ENCODE measurements at regions not wholly inside any gene's neighbourhood (a gene's known extent, or its start where the extent isn't known, plus 50 kb on each side); places are given as distances from the start of the nearest gene placed in this dataset.
"Not testable (repeated sequence)": the region's sequence is repeated elsewhere in the genome, so short reads cannot be mapped to it uniquely, and the experiment has no call there.

DNA sequence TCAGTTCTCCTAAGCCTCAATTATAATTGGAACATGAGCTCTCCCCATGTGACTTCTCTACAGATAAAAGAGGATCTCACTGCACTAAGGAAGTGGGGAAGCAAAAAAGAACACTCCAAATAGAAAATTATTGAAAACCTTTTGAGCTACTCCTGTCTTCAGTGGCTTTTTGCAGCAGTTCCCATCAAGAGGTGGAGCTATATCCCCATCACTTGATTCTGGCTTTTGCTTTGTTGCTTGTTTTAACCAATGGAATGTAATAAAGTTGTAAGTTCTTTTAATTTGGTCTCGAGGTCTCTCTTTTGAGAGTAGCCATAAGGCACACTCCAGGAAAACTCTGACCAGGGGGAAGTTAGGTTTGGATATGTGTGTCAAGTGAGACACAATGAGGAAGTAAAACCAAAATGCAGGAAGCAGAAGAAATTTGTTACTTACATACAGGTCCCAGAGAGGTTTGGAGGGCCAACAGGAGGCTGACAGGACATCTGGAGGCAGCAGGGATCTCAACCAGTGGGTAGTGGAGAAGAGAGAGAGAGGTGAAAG is 569.4 kb downstream of the HTR7 start:
- no peak for FAIRE-seq

DNA sequence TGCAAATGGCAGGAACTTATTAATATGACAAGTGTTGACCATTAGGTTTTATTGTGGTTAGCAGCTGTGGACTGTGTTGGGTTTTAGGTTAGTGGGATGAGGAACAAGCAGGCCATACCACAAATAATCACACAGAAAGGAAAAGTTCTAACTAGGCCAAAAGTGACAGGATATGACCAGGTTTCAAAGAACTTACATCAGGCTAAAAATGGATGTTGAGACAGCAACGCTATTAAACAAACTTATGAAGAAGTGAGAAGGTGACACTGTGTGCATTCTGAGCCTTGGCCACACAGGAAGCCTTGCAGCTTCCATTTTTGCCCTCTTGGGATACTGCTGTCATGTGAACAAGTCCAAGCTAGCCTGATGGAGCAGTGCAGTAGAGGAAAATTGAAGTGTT is 568.8 kb downstream of the HTR7 start:
- no peak for FAIRE-seq

DNA sequence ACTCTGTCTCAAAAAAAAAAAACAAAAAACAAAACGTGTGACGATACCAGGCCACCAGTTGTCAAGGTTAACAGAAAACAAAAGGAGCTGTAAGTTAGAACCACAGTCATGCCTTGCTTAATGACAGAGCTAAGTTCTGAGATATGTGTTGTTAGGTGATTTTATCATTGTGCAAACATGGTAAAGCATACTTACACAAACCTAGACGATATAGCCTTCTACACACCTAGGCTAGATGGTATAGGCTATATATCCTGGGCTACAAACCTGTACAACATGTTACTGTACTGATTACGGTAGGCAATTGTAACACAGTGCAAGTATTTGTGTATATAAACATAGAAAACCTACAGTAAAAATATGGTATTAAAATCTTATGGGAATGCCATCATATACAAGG is 564.2 kb downstream of the HTR7 start:
- no peak for FAIRE-seq

DNA sequence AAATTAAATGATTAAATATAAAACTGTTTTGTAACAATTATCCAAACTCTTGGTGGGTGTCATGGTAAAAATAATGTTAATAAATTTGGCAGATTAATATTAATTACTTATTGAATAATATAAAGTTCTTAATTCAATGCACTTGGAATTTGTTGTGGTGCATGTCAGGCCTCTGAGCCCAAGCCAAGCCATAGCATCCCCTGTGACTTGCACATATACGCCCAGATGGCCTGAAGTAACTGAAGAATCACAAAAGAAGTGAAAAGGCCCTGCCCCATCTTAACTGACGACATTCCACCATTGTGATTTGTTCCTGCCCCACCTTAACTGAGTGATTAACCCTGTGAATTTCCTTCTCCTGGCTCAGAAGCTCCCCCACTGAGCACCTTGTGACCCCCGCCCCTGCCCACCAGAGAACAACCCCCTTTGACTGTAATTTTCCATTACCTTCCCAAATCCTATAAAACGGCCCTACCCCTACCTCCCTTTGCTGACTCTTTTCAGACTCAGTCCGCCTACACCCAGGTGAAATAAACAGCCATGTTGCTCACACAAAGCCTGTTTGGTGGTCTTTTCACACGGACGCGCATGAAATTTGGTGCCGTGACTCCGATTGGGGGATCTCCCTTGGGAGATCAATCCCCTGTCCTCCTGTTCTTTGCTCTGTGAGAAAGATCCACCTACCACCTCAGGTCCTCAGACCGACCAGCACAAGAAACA is 562.9 kb downstream of the HTR7 start:
- FAIRE-seq: not testable (repeated sequence)

- FAIRE-seq: not testable (repeated sequence)
Observed at GRCh38 chr10:90302031-90302430, 555.8 kb downstream of the HTR7 start.

DNA sequence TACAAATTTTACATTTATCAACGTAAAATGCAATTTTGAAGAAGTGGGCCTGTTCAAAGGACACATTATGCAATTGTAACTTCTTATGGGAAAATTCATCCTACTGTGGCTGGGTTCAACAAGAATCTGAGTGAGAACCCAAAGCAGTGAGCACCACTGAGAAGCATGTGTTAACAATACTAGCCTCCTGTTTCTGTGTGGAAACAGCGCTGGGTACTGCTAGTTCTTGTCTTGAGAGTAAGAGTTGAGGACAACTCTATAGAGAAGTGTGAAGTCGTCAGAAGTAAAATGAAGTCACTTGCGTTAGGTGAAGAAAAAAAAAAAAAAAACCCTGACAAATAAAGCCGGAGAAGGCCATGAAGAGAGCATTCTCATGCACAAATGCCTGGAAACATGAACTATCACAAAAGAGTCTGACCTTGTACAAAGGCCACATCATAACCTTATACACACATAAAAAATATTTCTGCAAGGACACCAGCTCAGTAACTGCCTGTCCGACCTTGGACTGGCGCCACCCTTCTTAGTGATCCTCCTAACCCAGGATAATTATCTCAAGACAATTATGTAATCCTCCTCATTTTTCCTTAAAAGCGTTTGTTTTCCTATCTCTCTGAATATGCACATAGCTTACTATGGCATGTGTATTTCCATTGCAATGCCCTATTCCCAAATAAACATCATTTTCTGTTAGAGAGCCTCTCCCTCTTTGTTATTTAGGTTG is 554.9 kb downstream of the HTR7 start:
- no peak for FAIRE-seq

- FAIRE-seq: no peak
Observed at GRCh38 chr10:90304533-90304932, 553.3 kb downstream of the HTR7 start.

DNA sequence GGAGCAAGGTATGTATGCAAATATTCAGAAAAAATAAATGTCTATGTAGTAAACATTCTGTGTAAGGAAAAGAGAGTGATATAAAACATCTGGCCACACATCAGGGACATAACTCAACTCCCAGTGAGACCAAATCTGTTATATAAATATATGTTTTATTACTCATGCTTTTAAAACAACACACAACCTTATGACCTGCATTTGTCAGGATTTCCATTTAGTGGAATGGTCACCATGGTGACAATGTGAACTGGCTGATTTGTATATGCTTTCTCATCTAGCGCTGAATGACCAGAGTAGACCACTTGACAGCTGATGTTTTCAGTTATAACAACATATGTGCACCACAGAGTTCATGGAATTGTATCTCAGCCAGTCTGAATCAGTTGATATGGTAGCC is 551.7 kb downstream of the HTR7 start:
- FAIRE-seq: no peak

DNA sequence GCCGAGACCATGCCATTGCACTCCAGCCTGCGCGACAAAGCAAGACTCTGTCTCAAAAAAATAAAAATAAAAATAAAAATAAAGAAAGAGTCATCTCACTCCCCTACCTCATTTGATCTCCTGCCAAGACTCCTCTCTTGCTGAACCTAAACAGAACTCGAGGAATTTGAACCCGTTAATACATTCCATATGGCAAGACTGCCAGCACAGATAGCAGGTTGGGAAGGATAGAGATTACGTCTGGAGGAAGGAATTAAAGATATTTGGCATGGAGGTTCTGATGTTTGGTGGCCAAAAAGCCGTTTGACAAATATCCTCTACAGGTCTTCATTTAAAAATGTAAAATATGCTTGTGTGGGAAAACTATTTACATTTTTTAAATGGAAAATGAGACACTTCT is 549.6 kb downstream of the HTR7 start:
- FAIRE-seq: no peak

DNA sequence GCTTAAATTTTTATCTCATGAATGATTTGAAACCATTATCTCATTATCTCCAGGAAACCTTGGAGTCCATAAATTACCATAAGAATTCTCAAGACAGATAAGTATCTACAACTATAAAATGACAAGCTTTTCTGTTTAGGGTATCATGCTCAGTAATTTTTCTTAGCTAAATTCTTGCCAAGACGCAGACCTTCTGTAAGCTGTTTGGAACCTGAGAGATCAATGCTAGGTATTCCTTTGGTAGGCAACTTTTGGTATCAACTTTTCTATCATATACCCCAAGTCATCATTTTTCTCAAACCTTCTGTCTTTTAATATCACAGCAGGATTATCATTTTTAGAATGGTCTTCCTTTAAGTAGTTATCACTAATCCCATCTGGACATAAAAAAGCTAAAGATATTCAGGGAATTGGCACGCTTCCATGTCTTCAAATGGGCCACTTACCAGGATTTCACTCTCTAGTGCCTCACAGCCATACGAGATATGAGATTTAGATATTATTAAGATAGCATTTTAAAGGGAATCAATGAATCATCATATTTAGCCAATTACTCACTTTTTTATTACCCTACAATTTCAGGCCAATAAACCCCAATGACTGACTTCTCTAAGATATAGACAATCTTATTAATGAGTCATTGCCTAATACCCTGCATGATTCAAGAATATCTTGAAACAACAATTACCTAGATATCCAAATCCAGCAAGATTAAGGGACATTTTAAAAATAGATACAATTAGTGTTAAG is 544.1 kb downstream of the HTR7 start:
- no peak for FAIRE-seq

DNA sequence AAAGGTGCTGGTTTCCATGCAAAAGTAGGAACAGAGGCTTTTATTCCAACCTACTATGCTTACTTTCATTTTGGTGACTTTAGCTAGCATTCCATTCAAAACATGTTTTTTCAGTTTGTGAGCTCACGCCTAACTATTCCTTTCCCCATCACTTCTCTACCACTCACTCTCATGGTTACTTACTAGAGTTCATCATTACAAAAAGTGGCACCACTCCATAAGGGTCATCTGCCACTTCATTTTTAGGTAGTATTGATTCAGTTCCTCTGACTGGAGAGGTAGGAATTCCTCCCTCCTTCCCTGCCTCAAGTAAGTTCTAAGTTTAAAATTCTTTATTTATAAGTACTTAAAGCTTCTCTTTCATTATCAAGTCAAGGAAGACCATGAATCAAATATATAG is 543.1 kb downstream of the HTR7 start:
- FAIRE-seq: no peak

DNA sequence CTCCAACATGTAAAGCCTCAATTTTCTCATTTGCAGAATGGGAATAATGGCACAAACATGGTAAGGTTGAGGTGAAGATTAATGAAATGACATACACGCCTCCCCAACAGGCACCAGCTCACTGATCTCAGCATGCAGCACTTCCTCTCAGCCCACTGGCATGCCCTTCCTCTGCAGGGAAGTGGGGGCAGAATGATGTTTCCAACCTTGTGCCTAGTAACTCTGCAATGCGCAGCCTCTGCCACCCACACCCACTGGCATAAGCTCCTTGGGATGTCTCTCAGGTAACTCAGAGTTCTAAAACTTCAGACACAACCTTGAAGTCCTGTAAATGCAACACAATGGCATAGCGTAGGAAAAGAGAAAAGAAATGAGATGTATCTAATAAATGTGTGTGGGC is 540.7 kb downstream of the HTR7 start:
- no peak for FAIRE-seq

DNA sequence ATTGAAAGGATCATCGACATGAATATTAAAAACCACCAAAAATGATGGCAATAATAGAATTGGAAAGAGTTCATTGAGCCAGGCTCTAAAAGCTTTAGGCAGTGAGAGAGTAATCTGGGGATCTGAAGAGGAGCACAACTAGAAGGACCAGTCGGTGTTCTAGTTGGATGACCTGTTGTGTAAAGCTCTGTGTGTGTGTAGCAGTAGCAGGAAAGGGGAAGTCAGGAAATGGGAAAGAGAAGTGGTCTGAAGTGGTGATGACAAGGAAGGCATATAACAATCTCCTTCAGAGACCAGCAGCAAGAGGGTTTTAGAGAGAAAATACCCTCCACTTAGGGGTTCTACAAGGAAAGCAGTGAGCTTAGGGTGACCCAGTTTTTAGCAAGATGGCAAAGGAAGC is 539.2 kb downstream of the HTR7 start:
- FAIRE-seq: no peak

- FAIRE-seq: no peak
Observed at GRCh38 chr10:90319188-90319914, 538.5 kb downstream of the HTR7 start.

DNA sequence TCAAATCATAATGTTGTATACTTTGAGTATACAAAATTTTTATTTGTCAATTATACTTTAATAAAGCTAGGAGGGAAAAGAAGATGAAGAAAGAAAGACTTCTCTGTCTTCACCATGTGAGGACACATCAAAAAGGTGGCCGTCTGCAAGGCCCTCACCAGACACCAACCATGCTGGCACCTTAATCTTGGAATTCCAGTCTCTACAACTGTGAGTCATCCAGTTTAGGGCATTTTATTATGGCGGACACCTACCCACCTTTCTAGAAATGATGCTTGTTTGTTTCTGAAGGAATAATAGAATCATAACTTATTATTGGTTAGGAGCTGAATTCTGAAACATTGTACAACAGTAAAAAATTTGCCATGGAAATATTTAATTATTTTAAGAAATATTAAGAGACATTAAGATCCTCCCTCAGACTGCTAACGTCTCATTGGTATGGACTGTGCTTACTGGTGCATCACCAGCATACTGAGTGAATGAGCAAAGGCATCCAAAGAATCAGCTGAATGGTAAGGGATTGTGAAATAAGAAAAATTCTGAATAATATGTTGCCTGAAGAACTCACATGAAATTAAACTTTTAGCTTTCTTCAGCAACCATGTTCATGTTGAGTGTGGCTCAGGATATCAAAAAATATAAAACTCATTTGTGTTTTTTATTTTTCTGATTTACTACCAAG is 536.6 kb downstream of the HTR7 start:
- FAIRE-seq: no peak

DNA sequence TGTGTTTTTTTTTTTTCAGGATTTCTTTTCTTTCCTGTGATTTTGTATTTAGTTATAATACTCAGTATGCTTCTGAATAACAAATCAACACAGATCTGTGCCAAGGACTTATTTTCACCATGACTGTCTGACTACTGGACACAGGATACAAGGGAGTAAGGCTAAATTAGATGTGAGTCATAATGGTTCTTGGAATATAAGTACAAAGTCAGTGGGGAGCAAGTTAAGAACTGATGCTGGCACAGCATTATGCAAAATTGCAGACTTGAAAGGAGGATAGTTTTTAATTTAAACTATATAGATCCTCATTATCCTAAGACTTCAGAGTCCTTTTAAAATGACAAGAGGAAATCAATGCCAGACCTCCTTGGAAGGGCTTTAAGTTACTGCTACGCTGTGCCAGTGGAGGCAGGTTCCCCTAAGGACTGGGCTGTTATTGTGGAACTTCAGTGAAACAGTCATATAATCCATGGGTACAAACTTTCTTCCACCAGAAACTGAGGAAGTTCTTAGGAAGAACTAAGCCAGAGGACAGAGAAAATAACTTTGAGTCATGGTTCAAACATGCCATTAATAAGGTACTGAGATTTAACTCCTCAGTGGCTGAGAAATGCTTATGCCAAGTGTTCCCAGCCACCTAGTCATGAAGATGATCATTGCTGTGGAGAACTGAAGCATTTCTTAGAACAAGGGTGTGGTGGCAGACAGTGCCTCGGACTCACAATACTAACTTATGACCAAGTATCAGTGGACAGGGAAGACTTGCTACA is 531.2 kb downstream of the HTR7 start:
- no peak for FAIRE-seq

GRCh38 chr10:90327611-90328010 is 530.2 kb downstream of the HTR7 start:
- no peak for FAIRE-seq

DNA sequence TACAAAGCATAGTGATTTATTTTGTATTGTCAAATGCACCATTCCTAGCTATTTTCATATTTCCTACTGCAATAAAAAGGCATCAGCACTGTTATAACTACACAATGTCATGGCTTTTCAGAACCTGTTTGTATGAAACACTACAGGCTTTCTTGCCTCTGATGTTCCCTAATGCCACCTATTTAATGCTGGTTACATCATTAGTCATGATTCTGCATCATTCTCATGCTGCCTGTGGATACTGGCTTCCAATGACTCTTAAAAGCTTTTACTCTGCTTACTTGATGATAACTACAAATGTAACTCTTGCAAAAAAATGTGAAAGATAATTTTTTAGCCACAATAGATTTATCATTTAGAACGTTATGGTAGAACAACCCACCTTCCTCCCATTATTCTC is 529.4 kb downstream of the HTR7 start:
- FAIRE-seq: no peak

GRCh38 chr10:90328896-90329295 is 528.9 kb downstream of the HTR7 start:
- no peak for FAIRE-seq

GRCh38 chr10:90337316-90337715 is 520.5 kb downstream of the HTR7 start:
- FAIRE-seq: no peak

DNA sequence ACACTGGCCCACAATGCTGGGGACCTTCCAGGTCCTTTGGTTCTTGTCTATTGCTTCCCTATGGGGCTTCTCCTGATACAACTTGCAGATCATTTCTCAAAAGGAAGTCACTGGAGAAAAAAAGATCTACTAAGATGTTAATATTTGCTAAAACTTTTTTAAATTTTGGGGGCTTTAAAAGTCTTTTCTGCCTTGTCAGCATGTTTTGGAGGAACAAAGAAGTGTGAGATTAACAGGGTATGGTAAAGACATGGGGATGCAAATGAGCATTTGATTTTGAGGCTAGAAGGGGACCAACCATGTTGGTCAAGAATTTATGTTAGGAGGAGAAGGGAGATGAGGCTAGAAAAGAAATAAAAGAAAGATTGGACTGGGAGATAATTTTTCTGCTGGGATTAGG is 515.4 kb downstream of the HTR7 start:
- FAIRE-seq: no peak
